Ovary (tissue), 3 donors: ENCODE measurements at regions not wholly inside any gene's neighbourhood (a gene's known extent, or its start where the extent isn't known, plus 50 kb on each side); places are given as distances from the start of the nearest gene placed in this dataset.

ENCODE experiments used
- EP300 ChIP-seq: sonication (generic); formaldehyde crosslinking; IDR thresholded peaks from one replicate; pipeline ENCODE4 v1.6.1; 2017; ENCODE audit warnings: antibody characterized with exemption
- POLR2A ChIP-seq: fragments of 450-650 bp; IDR thresholded peaks from one replicate; pipeline ENCODE4 v1.6.1; 2017; ENCODE audit warnings: antibody characterized with exemption, mild to moderate bottlenecking, moderate library complexity
- TF ChIP-seq, protein P1 (sequence below), 3 donors: fragments of 450-650 bp in 2 of 3; fragments of 200-600 bp in 1 of 3; IDR thresholded peaks; one replicate each; pipeline versions ENCODE4 v1.5.1 to v1.8.0; 2016 to 2022; ENCODE audit warnings: antibody characterized with exemption in 3 of 3, mild to moderate bottlenecking in 1 of 3
- donor health status: DM: no; HTN: no; CAD: no.

GRCh38 chr1:5435414-5435813, 556.8 kb downstream of the NPHP4 start:
- TF ChIP-seq, protein P1, sequence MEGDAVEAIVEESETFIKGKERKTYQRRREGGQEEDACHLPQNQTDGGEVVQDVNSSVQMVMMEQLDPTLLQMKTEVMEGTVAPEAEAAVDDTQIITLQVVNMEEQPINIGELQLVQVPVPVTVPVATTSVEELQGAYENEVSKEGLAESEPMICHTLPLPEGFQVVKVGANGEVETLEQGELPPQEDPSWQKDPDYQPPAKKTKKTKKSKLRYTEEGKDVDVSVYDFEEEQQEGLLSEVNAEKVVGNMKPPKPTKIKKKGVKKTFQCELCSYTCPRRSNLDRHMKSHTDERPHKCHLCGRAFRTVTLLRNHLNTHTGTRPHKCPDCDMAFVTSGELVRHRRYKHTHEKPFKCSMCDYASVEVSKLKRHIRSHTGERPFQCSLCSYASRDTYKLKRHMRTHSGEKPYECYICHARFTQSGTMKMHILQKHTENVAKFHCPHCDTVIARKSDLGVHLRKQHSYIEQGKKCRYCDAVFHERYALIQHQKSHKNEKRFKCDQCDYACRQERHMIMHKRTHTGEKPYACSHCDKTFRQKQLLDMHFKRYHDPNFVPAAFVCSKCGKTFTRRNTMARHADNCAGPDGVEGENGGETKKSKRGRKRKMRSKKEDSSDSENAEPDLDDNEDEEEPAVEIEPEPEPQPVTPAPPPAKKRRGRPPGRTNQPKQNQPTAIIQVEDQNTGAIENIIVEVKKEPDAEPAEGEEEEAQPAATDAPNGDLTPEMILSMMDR (IDR thresholded peaks at IDR 0.05): no peak
- TF ChIP-seq POLR2A (no peak), EP300 (no peak)
